DMS53 (cell line): ENCODE measurements at regions not wholly inside any gene's neighbourhood (a gene's known extent, or its start where the extent isn't known, plus 50 kb on each side); places are given as distances from the start of the nearest gene placed in this dataset.

ENCODE experiments used
- DNase-seq: peaks from one replicate; lab custom pipeline; 2025; lab: John Stamatoyannopoulos, UW

- DNase-seq, result no peak
Observed at GRCh38 chr12:105986779-105987684, 151.7 kb downstream of the NUAK1 start.

GRCh38 chr12:105987685-105988035 is 151.1 kb downstream of the NUAK1 start:
- DNase-seq, result no peak

GRCh38 chr12:105992849-105993740 is 145.7 kb downstream of the NUAK1 start:
- DNase-seq, result no peak

- DNase-seq, result no peak
Observed at GRCh38 chr12:105993766-105994555, 144.8 kb downstream of the NUAK1 start.

- DNase-seq, result no peak
Observed at GRCh38 chr12:105995961-105996431, 142.8 kb downstream of the NUAK1 start.

- DNase-seq, result no peak
Observed at GRCh38 chr12:105998561-105998960, 140.2 kb downstream of the NUAK1 start.

- DNase-seq, result no peak
Observed at GRCh38 chr12:106000382-106001104, 138.2 kb downstream of the NUAK1 start.

GRCh38 chr12:106001105-106001836 is 137.5 kb downstream of the NUAK1 start:
- no peak for DNase-seq

- no peak for DNase-seq
Observed at GRCh38 chr12:106001837-106002218, 136.9 kb downstream of the NUAK1 start.

GRCh38 chr12:106003297-106003696 is 135.5 kb downstream of the NUAK1 start:
- no peak for DNase-seq

GRCh38 chr12:106004289-106004688 is 134.5 kb downstream of the NUAK1 start:
- DNase-seq, result no peak

GRCh38 chr12:106006382-106006781 is 132.4 kb downstream of the NUAK1 start:
- DNase-seq, result no peak

- no peak for DNase-seq
Observed at GRCh38 chr12:106006940-106007339, 131.8 kb downstream of the NUAK1 start.

GRCh38 chr12:106010741-106011140 is 128.0 kb downstream of the NUAK1 start:
- DNase-seq, result no peak
